Cardiac fibroblast (primary cell): ENCODE measurements at regions not wholly inside any gene's neighbourhood (a gene's known extent, or its start where the extent isn't known, plus 50 kb on each side); places are given as distances from the start of the nearest gene placed in this dataset.
A peak's percentile ranks its signal among the peaks of the same experiment; 100 is the strongest.

Experiments used
- DNase-seq, 2 donors: peaks; one replicate each; pipeline versions ENCODE4 v3.0.0 to v3.0.0-alpha.2; 2010; ENCODE audit warnings: low read depth in 2 of 2
- H3K4me3 ChIP-seq, 2 donors: replicated peaks in 1 of 2; 1 replicate in 1 of 2; 2 replicates in 1 of 2; pipeline ENCODE4 v1.5.1; 2011; ENCODE audit warnings: low read depth in 2 of 2, low read length in 2 of 2, mild to moderate bottlenecking in 2 of 2, moderate library complexity in 1 of 2
- TF ChIP-seq, protein P1 (sequence below): IDR thresholded peaks from one replicate; pipeline ENCODE4 v1.5.1; 2011; ENCODE audit warnings: low read depth, mild to moderate bottlenecking, low read length, inconsistent platforms

- DNase-seq, result no peak
- H3K4me3 ChIP-seq, result no peak overlapping the region
- TF ChIP-seq, protein P1, sequence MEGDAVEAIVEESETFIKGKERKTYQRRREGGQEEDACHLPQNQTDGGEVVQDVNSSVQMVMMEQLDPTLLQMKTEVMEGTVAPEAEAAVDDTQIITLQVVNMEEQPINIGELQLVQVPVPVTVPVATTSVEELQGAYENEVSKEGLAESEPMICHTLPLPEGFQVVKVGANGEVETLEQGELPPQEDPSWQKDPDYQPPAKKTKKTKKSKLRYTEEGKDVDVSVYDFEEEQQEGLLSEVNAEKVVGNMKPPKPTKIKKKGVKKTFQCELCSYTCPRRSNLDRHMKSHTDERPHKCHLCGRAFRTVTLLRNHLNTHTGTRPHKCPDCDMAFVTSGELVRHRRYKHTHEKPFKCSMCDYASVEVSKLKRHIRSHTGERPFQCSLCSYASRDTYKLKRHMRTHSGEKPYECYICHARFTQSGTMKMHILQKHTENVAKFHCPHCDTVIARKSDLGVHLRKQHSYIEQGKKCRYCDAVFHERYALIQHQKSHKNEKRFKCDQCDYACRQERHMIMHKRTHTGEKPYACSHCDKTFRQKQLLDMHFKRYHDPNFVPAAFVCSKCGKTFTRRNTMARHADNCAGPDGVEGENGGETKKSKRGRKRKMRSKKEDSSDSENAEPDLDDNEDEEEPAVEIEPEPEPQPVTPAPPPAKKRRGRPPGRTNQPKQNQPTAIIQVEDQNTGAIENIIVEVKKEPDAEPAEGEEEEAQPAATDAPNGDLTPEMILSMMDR, result no peak
Observed at GRCh38 chr9:16134351-16134750, 581.5 kb downstream of the CCDC171 start.

GRCh38 chr9:16135968-16136367 lies 583.1 kb downstream of the CCDC171 start:
- TF ChIP-seq, protein P1, result no peak
- DNase-seq, result no peak
- H3K4me3 ChIP-seq, result no peak overlapping the region

- no peak for DNase-seq
- TF ChIP-seq, protein P1, result no peak
- no peak overlapping the region for H3K4me3 ChIP-seq
Observed at GRCh38 chr9:16136451-16136850, 583.6 kb downstream of the CCDC171 start.

DNA sequence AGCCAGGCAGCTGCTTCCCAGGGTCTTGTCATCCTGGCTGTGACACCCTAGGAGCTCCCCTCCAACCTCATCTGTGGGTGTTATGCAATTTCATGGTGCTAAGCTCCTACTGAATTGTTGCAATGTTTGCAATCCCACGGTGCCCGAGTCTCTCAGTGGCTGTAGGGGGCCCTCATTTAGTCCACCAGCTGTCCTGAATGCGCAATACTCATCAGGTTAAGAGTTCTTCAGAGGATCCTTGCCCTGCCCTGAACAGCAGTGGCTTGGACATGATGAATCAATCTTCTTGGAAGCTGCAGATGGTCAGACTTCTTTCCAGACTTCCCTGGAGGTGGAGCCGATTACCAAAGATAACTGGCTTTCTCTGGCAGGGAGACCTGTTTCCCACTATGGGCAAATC lies 584.1 kb downstream of the CCDC171 start:
- TF ChIP-seq, protein P1, result peak; percentile 12
- peak; percentile 68 to 90 for DNase-seq

DNA sequence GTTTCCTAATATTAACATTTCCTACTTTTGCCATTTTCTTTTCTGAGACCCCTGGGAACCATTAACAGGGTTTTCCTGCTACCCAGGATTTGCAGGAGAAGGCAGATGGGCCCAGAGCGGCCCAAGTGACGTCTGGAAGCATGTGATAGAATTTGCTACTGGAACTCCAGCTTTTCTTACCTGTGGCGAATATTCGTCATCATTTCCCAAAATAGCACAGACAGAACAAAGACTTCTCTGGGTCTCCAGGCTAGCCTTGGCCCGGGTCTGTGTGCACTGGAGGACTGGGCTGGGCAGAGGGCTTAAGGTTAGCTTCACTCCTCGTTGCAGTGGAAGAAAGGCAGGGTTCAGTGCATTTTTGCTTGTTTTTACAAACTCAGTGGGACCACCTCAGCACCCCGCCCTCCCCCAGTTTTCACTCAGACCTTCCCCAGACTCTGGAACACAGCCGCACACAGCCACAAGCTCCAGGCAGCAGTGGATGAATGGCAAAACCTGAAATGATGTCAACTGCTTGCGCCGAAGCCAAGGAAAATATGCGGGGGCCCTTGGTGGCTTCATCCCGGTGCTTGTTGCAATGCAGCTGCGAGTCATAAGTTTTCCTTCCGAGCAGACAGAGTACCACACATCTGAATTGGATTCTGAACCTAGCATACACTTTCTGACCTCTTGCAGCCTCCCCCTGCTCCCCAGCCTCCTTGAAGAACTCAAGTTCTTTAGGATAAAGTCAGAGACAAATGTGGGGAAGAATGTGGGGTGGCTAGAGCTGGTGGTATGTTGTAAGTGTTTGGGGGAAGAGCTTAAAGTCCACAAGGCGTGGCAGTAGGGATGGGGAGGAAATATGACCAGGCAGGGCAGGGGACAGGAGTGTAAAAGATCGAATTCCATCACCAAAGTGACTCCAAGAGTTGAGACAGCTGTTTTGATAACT lies 586.0 kb downstream of the CCDC171 start:
- peak; percentile 82 to 93 for DNase-seq
- H3K4me3 ChIP-seq, result no peak overlapping the region
- TF ChIP-seq, protein P1, result no peak

More for the DNA sequence above, 584.1 kb downstream of the CCDC171 start:
- H3K4me3 ChIP-seq, result no peak overlapping the region

DNA sequence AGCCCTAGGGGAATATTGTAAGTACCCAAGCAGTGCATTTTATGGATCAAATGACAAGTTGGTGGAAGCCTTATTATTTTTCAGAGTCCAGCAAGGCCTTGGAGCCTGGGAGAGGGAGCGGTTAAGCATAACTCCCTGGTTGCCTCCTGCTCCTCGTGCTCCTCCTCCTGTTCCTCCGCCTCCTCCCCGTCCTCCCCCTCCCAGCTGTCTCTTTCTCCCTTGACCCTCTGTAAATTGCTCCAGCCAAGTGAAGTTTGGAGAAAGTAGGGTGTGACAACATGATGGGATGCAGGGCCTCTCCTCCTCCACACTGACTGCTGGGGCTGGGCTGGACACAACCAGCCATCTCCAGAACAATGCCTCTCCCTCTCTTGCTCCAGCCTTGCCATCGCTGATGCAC lies 586.9 kb downstream of the CCDC171 start:
- no peak overlapping the region for H3K4me3 ChIP-seq
- TF ChIP-seq, protein P1, result no peak
- peak; percentile 18 to 44 for DNase-seq
